ENCODE measurements at regions not wholly inside any gene's neighbourhood (a gene's known extent, or its start where the extent isn't known, plus 50 kb on each side); places are given as distances from the start of the nearest gene placed in this dataset.
"Not testable (repeated sequence)": the region's sequence is repeated elsewhere in the genome, so short reads cannot be mapped to it uniquely, and the experiment has no call there.

DNA sequence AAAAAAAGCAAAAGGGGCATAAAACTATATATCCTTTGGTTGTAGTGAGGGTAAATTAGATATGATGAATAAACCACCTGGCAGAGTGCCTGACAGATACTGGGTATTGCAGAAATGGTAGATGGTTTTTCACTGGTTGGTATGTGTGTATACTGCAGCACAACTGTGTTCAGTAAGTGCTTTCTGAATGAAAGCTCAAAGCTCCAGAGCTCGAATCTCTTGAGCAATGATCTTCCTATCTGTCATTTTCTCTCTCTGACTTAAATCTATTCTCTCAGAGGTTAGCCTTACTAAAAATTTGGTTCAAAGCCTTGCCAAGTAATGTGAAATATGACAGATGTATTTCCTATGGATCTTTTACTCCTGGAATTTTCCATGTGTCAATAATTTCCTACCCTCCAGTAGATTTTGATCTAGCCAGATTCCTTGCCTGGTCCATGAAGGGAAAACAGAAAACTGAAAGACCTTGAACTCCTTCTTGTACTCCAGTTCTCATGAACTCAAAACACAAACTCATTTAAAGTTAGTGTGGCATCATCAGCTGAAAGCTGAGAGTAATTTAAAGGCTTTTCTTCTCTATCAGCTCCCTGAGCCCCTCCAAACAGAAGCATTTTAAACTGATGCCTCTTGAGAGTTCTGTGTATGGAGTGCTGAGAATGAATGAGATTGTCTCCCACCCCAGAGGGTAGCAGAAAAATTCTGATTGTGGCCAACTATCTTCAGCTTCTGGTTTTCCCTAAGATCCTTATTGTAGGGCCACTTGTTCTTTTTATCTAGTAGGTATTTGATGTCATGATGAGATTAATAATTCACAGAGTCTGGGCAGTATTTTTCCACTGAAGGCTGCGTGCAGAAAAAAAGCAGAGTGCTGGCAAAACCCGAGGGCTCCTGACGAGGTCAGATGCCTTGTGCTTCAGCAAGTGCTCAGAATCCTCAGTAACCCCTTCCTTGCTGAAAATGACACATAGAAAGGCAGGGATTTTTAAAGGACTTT is 363.4 kb upstream of the BOD1L1 start:
- DNase-seq, result no peak

DNA sequence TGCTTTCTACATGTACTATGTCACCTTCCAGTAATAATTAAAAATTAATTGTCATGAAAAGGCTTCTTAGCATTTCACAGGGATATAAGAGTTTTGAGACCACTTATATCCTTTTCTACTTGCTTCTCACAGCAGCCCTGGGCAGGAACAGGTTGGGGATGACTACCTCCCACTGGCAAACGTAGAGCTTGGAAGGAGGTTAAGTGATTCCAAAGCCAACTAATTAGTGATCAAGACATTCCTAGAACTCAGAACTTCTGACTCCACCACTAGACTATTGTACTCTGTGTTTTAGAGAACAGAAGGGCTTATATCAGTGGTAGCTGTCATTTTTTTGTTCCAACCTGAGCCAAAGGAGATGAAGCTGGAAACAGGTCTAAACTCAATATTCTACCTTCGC is 364.5 kb upstream of the BOD1L1 start:
- no peak for DNase-seq

DNA sequence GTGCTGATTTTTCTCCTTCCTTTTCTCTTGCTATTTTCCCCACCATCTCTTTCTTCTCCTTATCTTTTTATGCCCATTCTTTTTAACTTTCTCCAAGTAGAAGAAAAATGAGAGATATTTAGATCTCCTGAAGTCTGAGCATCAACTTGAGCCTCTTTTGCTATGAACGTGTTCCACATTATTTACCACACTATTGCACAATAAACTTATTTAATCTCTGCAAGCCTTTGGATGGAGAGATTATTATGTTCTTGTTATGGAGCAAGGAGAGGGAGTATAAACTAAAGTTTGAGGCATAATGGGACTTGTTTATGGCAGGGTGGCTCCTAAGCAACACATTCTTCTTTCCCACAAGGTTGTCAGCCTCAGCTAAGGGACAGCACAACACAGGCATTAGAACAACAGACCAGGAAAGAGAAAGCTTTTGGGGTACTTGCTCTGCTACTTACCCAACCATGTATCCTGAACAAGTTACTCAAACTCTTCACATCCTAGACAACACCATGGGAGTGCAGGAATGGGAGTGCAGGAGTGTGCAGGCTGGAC is 365.5 kb upstream of the BOD1L1 start:
- no peak for DNase-seq

DNA sequence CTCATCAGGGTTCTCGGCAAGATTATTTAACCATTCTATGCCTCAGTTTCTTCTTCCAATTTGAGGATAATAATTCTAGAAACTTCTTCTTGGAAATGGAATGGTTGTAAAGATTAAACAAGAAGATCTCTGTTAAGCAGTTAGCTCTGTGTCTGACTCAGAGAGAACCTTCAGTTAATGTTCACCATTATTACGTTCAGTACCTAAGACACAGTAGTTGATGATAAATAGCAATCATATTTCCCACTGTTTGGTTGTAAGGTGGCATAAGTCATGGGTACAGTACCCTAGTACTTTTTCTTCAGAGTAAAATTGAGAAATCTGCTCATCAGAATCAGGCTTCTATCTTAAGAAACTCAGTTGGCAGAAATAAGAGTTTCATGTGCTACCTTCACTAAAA is 366.5 kb upstream of the BOD1L1 start:
- no peak for DNase-seq

DNA sequence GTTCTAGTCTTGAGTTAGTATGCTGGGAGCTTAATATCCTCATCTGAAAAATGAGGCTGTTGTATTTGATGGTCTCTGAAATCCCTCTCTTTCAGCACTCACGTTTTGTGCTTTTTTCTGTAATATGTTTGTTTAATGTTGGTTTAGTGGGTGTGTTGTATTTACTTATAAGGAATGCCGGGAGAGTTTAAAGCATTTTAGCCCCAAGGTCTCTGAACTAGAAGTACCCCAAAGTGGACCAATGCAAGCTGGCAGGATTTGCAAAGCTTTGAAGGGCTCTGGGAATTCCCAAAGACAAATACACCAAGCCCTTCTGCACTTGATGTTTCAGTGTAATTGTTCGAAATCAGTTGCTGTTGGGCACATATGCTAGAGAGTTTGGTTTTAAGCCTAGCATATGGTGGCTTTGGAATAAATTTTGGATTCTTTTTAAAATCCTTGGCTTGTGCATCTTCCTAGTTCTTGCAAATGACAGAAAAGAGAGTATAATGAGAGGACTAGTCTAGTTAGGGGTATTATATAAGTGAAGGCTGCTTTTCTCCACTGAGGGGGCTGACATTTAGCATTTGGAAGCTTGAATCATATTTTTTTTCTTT is 371.4 kb upstream of the BOD1L1 start:
- no peak for DNase-seq

DNA sequence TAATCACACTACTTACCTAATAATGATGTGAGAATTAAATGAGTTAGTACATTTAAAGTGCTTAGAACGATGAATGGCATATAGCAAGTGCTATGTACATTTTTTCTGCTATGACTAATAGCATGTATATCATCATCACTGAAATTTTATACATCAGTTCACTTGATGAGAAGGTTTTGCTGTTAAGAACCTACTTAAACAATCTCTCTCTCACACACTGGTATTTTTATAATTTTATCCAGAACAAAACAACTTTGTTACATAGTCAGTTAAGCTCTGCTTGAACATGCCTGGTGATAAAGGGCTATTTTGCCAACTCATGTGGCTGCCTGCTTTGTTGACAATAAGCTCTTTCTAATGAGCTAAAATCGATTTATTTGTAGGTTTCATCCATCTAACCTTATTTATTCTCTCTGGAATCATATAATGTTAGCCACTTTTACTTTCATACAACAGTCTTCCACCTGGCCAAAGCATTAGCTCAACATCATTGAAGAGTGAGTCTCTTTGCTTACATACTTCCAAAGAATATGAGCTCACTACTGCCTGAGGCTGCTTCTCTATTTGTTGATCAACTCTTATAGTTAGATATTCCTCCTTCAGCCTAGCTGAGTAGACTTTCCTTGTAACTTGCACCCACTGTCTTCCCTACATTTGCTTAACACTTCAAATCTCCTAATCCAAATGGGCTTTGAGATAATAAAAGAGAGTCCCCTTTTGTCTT is 372.7 kb upstream of the BOD1L1 start:
- DNase-seq, result no peak

DNA sequence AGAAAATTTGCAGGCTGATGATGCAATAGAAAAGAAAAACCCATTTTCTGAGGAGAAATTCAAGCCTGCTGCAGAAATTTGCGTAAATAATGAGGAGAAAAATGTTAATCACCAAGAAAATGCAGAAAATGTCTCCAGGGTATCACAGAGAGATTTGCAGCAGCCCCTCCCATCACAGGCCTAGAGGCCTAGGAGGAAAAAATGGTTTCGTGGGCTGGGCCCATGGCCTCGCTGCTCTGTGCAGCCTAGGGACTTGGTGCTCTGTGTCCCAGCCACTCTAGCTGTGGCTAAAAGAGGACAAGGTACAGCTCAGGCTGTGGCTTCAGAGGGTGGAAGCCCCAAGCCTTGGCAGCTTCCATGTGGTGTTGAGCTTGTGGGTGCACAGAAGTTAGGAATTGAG is 374.8 kb upstream of the BOD1L1 start:
- not testable (repeated sequence) for DNase-seq

DNA sequence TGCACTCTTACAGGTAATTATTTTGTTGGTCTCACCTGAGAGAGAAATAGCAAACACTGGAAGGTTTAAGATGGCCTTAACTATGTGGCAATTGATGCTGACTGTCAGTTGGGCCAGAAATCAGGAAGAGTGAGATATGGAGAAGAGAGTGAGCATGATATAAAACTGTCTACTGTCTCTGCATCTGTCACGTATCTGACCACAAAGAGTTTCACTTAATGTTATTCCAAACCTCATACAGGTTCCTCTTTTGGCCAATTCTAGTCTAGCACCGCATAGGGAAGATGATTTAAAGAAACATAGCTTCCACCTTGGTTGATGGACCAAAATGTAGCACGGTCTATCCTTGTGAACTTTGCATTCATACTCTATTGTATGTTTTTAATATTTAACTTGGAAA is 381.0 kb upstream of the BOD1L1 start:
- DNase-seq, result no peak

DNA sequence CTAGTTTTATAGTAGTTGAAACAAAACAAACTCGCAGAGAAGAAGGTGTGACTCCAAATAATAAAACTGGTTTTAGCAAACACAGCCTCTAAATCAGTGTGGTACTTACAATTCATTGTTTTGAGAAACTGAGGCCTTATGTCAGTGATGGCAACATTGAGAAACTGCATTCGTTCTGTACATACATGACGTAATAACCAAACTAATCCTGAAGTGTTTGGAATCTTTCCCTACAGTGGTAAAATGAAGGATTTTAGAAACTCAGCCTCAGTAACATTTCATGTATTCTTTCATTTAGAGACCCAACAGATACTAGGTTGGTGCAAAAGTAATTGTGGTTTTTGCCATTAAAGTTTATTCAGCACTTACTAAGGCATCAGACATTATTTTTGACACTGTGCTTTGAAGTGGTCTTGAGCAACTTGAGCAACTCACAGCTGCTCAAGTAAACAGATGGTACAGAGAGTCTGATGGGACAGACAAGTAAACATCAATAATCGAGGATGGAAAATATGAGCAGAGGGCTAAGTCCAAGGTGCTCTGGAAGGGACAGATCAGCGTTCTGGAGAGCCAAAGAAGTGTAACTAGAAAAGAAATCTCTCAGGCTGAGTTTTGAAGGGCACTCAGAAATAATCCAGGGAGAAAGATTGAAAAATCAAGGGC is 390.8 kb upstream of the BOD1L1 start:
- DNase-seq, result no peak

DNA sequence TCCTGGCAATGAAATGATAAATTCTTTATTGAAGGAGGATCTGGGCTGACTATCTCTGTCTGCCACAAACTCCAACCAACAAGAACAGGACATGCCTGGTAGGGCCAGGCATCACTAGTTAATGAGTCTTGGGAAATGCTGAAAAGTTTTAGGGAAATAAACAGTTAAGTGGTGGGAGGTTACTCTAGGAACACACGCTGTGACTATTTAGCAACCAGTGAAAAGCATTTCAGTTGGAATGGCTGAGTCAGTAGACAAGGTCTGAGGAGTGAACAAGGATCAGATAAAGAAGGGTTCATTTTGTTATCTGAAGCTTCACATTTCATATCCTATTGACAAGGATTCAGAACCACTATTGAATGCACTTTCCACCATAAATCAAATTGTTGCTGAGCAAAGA is 394.9 kb upstream of the BOD1L1 start:
- no peak for DNase-seq

DNA sequence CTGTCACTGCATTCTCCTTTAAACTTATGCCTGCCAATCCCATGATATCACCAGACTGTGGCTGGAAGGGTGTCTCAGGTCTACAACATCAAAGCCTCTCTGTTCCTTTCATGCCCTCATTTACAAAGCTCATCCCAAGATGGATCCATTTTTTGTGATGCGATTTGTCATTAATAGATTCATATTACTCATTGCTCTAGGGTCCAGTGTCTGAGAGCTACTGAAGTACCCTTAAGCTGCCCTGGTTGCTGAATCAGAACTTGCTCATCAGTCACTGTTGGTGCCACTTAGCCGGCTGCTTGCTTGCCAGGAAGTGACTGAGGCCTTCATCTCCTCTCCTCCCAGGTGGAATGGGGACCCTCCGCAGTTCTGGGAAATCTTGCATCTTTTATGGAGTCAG is 395.5 kb upstream of the BOD1L1 start:
- no peak for DNase-seq

DNA sequence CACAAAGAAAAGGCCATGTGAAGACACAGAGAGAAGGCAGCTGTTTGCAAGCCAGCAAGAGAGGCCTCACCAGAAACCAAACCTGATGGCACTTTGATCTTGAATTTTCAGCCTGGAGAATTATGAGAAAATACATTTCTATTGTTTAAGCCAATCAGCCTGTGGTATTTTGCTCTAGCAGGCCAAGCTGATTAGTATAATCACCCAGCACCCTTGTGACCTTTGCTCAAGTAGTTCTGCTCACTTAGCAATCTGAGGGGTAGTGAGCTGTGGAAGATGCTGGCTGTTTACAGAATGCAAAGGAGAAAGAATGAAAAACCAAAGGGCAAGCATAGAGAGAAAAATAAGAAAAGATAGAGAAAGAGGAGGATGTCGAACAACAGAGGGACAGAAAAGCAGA is 396.4 kb upstream of the BOD1L1 start:
- DNase-seq, result no peak

DNA sequence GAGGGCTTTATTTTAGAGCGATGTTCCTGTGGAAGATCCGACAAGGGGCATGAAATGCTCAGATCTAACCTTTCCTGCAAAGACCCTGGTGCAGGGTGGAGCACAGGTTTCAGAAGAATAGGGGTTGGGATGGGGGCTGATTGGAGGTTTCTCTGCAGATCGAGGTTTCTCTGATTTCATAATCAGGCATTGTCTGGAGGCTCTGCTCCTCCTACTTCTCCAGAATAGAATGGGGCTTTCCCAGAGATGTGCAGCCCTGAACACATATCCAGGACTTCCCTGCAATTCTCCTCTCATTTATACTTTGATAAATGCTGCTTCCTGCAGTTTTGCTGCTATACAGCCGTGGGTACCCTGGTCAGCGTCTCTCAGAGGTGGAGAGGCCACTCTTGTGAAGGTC is 397.6 kb upstream of the BOD1L1 start:
- no peak for DNase-seq

DNA sequence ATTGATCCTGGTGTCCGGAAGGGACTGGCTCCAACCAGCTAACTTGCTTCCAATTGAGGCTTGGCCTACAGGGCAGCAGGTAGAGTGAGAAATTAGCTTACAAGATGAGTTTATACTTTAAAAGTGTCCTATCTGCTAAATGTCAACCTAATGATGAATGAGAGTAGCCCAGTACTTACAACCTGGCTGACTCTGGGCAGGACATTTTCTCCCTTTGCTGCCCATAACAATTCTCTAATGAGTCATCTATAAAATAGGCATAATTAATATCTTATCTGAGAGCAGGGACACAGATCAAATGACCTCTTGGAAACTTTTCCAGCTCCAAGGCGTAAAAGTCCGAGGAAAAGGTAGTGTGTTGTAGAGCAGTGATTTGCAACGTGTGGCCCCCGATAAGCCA is 398.4 kb upstream of the BOD1L1 start:
- no peak for DNase-seq

DNA sequence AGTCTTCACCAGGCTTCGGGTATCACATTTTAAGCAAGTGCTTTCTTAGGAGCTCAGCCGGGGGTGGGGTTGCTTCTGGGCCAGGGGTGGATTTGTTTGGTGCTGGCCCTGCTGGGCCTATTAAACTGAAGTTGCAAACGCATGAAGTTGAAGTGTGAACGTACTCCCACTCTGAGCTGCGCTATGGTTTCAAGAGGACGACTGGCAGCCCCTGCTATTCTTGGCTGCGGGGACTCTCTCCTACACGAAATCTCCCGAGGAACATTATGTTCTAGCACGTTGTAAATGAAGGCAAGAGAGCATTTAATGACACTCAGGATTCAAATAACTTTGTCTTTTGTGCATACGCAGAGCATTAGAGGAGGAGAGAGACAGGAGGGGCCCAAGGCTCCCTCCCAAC is 401.3 kb upstream of the BOD1L1 start:
- DNase-seq, result no peak

DNA sequence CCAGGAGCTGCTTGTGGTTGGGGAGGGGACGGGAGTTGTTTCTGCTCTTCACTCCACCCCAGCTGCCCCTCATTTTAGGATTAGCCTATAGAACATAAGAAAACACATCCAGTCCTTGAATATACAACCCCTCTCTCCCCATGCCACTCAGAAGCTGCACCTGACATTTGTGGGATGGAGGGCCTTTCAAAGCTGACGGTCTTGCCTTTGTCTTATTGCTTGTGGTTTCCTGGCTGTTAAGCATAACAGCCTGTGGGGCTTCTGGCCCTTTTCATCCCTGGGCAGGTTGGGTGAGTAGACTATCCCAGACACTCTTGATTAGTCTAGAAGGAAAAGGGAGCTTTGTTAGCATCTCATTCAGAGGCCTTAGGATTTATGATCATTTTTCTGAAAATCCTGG is 407.6 kb upstream of the BOD1L1 start:
- no peak for DNase-seq

DNA sequence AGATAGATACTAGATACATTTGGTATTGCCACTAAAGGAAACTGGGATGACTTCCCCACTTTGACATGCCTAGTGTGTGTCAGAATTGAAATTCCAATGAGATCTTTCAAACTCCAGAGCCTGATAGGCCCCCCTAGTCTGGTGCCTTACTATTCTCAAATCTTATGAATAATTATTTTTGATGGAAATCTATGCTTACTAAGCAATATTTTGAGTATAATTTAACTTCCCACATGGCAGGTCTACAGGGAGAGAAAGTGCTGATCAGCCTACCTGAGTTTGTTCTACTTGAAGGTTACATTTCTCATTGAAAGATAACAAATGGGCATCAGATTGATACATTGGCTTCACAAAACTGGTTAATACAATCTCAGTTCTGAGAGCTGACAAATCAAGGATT is 415.7 kb upstream of the BOD1L1 start:
- no peak for DNase-seq

DNA sequence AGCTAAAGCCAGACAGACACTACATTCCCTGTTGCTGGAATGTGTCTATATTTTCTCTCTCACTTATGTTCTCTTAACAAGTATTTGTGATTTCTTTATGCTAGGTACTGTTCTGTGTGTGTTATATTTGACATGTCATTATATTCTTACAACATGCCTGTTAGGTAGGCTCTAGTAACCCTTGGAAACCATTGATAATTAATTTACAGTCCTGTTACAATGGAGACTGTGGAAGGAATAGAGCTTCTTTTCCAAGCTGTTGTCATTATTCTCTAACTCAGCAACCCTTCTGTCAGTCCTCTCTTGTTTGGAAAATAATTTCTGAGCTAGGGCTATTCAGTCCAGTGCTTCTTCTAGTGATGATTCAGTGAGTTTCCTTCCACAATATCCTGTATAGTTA is 419.1 kb upstream of the BOD1L1 start:
- DNase-seq, result no peak

DNA sequence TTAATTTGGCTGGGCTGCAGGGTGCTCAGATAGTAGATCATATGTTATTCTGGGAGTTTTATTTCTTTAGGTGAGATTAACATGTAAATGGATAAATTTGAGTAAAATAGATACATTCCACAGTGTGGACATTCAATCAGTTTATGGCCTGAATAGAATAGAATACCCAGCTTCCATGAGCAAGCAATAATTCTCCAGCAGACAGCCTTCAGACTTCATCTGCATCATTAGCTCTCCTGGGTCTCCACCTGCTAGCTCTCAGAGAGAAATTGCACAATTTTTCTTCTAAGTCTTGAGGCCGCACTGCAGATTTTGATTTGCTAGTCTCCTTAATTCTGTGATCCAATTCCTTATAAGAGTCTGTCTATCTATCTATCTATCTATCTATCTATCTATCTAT is 420.3 kb upstream of the BOD1L1 start:
- no peak for DNase-seq

DNA sequence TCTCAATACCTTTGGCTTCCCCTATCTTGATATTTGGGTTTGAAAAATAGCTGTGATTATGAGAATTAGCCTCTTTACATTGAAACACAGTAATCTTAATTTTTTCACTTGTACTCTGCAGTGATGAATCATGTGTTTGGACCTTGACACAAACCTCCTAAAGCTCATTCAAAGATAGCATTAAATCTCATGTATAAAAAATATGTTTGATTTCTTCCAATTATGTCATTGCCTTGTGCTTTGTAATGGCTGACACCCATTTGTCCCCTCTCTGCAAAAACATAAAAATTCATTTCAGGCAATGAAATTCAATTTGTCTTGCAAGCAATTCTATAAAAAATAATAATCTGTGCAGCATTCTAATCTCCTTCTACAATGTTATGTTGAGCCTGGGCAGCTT is 422.4 kb upstream of the BOD1L1 start:
- no peak for DNase-seq

DNA sequence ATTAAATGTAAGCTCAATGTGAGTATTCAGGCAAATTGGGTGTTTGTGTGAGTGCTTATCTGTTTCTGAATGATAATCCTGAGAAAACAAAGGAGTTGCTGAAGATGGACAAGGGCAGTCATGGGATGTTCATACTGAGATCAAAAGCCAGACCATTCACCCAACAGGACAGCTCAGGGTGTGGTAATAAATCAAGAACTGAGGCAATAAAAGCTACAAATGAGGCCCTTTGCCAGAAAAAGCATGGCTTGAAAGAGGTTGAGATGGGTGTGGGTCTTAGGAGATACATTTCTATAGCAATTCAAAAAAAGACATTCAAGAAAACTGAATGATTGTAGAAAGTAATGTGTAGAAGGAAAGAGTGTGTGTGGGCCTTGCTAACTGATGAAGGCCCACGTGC is 425.8 kb upstream of the BOD1L1 start:
- DNase-seq, result no peak

DNA sequence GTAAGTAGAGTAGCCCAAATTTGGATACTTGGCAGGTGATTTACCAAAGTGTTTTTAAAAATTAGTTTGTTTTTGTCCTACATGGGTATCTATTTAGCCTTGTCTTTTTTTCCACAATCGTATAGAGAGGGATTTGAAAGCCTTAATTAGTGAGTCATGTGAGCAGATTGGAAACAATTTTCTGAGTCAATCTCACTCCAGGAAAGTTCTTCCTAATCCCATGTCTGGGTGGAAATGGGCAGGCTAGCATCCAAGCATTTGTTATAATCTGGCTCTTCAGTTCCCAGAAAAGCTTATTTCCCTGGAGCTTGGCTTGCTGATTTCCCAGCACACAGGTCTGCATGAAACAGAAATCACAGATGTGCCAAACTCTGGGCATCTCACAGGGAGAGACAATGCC is 426.9 kb upstream of the BOD1L1 start:
- DNase-seq, result no peak

DNA sequence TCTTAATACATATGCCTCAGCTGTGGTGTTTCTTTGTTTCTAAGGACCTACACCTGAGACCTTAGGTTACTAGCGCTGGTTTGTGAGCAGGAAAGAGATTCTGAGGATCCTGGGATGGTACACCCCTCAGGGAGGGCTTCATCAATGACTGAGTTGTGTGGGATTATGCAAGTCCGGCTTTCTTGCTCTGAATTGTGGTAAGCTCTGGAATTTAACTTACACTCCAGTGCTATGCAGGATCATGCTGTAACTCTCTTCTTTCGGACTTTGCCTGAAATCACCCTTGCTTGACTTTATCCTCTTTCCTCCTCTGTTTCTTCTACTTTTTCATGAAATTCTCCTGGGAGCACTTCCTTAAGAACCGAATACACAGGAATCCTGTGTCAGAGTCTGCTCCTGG is 431.5 kb upstream of the BOD1L1 start:
- DNase-seq, result no peak
